ENCODE measurements at regions not wholly inside any gene's neighbourhood (a gene's known extent, or its start where the extent isn't known, plus 50 kb on each side); places are given as distances from the start of the nearest gene placed in this dataset.

DNA sequence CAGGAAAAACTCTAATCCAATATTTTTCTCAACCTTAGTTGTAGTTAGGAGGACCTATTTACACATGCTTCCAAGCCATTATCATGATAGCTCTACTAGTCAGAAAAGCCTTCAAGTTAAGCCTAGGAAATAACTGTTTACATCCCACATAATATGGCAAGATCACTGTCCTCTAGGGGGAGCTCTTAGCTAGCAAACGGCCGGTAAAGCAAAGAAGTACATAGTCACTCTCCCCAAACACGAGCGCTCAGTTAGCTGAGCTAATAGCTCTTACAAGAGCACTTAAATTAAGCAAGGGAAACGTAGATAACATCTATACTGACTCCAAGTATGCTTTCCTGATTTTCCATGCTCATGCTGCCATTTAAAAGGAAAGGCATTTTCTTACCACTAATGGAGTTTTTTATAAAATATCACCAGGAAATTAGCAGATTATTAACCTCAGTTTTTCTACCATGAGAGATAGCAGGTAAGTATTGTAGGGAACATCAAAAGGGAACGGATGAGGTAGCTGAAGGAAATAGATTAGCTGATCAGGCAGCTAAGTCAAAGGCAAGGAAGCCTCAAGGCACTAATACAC lies 100.6 kb upstream of the PABPC3 start:
- TF ChIP-seq, protein P1, sequence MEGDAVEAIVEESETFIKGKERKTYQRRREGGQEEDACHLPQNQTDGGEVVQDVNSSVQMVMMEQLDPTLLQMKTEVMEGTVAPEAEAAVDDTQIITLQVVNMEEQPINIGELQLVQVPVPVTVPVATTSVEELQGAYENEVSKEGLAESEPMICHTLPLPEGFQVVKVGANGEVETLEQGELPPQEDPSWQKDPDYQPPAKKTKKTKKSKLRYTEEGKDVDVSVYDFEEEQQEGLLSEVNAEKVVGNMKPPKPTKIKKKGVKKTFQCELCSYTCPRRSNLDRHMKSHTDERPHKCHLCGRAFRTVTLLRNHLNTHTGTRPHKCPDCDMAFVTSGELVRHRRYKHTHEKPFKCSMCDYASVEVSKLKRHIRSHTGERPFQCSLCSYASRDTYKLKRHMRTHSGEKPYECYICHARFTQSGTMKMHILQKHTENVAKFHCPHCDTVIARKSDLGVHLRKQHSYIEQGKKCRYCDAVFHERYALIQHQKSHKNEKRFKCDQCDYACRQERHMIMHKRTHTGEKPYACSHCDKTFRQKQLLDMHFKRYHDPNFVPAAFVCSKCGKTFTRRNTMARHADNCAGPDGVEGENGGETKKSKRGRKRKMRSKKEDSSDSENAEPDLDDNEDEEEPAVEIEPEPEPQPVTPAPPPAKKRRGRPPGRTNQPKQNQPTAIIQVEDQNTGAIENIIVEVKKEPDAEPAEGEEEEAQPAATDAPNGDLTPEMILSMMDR (conservative IDR thresholded peaks at IDR 0.05; ENCODE audit: low read depth in 2 of 2) = peak; percentile 85 to 90
- TF ChIP-seq POLR2AphosphoS5 (IDR thresholded peaks at IDR 0.05; ENCODE audit: low read depth) = no peak
- no peak for TF ChIP-seq EZH2 (IDR thresholded peaks at IDR 0.05; ENCODE audit: low read depth, unreplicated experiment)
- no peak for TF ChIP-seq JUNB (IDR thresholded peaks at IDR 0.05; ENCODE audit: unreplicated experiment)
- TF ChIP-seq EZH2phosphoT487 (IDR thresholded peaks at IDR 0.05; ENCODE audit: unreplicated experiment) = no peak
- no peak for TF ChIP-seq ZNF114 (CRISPR knock-in tag; IDR thresholded peaks at IDR 0.05)
- TF ChIP-seq, protein P2, sequence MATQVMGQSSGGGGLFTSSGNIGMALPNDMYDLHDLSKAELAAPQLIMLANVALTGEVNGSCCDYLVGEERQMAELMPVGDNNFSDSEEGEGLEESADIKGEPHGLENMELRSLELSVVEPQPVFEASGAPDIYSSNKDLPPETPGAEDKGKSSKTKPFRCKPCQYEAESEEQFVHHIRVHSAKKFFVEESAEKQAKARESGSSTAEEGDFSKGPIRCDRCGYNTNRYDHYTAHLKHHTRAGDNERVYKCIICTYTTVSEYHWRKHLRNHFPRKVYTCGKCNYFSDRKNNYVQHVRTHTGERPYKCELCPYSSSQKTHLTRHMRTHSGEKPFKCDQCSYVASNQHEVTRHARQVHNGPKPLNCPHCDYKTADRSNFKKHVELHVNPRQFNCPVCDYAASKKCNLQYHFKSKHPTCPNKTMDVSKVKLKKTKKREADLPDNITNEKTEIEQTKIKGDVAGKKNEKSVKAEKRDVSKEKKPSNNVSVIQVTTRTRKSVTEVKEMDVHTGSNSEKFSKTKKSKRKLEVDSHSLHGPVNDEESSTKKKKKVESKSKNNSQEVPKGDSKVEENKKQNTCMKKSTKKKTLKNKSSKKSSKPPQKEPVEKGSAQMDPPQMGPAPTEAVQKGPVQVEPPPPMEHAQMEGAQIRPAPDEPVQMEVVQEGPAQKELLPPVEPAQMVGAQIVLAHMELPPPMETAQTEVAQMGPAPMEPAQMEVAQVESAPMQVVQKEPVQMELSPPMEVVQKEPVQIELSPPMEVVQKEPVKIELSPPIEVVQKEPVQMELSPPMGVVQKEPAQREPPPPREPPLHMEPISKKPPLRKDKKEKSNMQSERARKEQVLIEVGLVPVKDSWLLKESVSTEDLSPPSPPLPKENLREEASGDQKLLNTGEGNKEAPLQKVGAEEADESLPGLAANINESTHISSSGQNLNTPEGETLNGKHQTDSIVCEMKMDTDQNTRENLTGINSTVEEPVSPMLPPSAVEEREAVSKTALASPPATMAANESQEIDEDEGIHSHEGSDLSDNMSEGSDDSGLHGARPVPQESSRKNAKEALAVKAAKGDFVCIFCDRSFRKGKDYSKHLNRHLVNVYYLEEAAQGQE (IDR thresholded peaks at IDR 0.05; ENCODE audit: unreplicated experiment) = no peak
- TF ChIP-seq CREB1 (CRISPR knock-in tag; IDR thresholded peaks at IDR 0.05; ENCODE audit: low read depth) = no peak
- no peak for TF ChIP-seq ZNF331 (CRISPR knock-in tag; IDR thresholded peaks at IDR 0.05; ENCODE audit: low read depth)
- TF ChIP-seq, protein P3, sequence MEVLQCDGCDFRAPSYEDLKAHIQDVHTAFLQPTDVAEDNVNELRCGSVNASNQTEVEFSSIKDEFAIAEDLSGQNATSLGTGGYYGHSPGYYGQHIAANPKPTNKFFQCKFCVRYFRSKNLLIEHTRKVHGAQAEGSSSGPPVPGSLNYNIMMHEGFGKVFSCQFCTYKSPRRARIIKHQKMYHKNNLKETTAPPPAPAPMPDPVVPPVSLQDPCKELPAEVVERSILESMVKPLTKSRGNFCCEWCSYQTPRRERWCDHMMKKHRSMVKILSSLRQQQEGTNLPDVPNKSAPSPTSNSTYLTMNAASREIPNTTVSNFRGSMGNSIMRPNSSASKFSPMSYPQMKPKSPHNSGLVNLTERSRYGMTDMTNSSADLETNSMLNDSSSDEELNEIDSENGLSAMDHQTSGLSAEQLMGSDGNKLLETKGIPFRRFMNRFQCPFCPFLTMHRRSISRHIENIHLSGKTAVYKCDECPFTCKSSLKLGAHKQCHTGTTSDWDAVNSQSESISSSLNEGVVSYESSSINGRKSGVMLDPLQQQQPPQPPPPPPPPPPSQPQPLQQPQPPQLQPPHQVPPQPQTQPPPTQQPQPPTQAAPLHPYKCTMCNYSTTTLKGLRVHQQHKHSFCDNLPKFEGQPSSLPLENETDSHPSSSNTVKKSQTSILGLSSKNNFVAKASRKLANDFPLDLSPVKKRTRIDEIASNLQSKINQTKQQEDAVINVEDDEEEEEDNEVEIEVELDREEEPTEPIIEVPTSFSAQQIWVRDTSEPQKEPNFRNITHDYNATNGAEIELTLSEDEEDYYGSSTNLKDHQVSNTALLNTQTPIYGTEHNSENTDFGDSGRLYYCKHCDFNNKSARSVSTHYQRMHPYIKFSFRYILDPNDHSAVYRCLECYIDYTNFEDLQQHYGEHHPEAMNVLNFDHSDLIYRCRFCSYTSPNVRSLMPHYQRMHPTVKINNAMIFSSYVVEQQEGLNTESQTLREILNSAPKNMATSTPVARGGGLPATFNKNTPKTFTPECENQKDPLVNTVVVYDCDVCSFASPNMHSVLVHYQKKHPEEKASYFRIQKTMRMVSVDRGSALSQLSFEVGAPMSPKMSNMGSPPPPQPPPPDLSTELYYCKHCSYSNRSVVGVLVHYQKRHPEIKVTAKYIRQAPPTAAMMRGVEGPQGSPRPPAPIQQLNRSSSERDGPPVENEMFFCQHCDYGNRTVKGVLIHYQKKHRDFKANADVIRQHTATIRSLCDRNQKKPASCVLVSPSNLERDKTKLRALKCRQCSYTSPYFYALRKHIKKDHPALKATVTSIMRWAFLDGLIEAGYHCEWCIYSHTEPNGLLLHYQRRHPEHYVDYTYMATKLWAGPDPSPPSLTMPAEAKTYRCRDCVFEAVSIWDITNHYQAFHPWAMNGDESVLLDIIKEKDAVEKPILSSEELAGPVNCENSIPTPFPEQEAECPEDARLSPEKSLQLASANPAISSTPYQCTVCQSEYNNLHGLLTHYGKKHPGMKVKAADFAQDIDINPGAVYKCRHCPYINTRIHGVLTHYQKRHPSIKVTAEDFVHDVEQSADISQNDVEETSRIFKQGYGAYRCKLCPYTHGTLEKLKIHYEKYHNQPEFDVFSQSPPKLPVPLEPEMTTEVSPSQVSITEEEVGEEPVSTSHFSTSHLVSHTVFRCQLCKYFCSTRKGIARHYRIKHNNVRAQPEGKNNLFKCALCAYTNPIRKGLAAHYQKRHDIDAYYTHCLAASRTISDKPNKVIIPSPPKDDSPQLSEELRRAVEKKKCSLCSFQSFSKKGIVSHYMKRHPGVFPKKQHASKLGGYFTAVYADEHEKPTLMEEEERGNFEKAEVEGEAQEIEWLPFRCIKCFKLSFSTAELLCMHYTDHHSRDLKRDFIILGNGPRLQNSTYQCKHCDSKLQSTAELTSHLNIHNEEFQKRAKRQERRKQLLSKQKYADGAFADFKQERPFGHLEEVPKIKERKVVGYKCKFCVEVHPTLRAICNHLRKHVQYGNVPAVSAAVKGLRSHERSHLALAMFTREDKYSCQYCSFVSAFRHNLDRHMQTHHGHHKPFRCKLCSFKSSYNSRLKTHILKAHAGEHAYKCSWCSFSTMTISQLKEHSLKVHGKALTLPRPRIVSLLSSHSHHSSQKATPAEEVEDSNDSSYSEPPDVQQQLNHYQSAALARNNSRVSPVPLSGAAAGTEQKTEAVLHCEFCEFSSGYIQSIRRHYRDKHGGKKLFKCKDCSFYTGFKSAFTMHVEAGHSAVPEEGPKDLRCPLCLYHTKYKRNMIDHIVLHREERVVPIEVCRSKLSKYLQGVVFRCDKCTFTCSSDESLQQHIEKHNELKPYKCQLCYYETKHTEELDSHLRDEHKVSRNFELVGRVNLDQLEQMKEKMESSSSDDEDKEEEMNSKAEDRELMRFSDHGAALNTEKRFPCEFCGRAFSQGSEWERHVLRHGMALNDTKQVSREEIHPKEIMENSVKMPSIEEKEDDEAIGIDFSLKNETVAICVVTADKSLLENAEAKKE (CRISPR knock-in tag; IDR thresholded peaks at IDR 0.05) = no peak
- TF ChIP-seq STAT1 (IDR thresholded peaks at IDR 0.05; ENCODE audit: unreplicated experiment) = no peak

Data from GM23338 (cell line).